GM21423 (cell line): ENCODE measurements at regions not wholly inside any gene's neighbourhood (a gene's known extent, or its start where the extent isn't known, plus 50 kb on each side); places are given as distances from the start of the nearest gene placed in this dataset.
"Not testable (repeated sequence)": the region's sequence is repeated elsewhere in the genome, so short reads cannot be mapped to it uniquely, and the experiment has no call there.

Experiments
- ATAC-seq: cut with Tn5 transposase; IDR thresholded peaks from one replicate; pipeline ENCODE4 v1.9.1; 2021; ENCODE audit warnings: mild to moderate bottlenecking, moderate library complexity; ENCODE audit not compliant: unreplicated experiment

DNA sequence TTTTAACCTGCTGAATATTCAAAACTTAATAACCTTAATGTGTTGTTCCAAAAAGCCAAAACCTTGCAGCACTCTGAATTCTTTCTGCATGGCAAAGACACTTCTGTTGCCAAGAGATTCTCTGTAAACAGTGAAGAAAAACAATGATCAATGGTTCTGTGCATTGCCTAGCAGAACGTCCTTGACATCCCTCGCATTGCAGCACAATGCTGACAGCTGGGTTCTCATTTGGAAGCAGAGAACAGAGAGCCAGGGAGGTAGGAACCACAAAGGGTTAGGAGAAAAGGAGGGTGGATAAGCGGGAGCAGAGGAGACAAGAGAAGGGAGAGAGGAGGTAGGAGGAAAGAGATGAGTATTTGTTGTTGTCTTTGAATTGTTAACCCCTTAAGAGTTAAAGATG, 501.1 kb downstream of the NAV3 start:
- ATAC-seq = no peak

DNA sequence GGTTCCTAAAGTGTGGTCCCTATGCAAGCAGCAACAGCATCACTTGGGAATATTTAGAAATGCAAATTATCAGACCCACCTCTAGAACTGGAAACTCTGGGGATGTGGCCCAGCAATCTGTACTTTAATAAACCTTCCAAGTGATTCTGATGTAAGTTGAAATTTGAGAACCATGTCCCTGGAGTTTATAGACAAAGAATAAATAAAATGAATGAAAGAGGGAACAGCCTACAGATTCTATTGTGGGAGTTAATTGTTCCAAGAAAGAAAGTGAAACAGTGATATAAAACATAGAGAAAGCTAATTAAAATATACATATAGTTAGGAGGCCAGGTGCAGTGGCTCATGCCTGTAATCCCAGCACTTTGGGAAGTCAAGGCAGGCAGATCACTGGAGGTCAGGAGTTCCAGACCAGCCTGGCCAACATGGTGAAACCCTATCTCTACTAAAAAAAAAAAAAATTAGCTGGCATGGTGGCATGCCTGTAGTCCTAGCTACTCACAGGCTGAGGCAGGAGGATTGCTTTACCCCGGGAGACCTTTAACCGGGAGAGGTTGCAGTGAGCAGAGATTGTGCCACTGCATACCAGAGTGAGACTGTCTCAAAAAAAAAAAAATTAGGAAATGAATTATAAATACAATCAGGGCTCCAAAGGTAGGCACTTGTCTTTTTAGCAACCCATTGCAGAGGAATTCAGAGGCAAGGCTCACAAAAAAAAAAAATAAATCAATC, 507.5 kb downstream of the NAV3 start:
- ATAC-seq = no peak

DNA sequence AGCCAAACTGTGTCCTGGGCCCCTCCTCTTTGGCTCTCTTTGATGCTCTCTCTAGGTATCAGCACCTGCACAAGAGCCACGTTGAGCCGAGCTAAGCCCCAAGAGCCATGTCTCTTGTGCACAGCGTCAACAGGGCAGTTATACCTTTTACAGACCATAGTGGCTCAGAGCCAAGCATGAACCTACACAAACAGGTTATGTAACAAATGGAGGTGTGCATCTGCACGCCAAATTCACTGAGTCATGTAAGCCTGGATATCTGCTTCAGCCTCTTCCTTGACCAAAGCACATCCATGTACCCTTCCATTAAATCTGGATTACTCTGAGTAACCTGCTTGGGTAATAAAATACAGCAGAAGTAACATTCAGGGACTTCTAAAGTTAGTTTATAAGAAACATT, 509.7 kb downstream of the NAV3 start:
- ATAC-seq = no peak

DNA sequence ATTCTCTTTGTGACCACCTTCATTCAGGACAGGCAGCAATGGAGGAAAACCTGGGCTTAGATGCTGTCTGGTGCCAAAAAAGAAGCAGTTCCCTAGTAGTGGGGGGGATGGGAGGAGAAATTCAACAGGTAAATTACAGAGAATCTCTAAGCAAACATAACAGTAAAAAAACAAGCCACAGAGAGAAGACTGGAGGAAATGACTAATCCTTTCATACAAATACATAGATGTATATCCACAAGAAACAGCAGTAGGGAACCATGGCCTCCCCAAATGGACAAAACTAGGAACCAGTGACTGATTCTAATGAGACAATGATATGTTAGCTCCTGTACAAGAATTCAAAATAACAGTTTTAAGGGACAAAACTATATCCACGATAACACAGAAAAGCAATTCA, 513.0 kb downstream of the NAV3 start:
- ATAC-seq = no peak

DNA sequence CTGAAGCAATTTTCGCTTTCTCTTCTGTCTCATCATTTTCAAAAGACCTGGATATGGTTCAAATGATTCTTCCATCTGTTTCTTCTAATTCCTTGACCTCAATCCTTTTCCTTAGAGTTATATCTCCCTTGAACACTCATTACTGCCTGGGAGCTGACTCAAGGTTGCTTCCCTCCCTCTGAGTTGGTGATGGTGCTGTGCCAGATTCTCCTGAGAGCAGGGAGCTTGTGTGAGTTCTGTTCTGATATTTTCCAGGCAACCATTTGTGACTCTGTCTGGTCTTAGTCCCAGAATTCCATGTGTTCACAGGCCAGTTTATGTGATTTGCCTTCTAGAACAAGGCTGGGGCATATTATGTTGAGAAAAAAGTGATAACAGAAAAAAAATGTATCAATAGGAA, 505.1 kb upstream of the SYT1 start:
- no peak for ATAC-seq

DNA sequence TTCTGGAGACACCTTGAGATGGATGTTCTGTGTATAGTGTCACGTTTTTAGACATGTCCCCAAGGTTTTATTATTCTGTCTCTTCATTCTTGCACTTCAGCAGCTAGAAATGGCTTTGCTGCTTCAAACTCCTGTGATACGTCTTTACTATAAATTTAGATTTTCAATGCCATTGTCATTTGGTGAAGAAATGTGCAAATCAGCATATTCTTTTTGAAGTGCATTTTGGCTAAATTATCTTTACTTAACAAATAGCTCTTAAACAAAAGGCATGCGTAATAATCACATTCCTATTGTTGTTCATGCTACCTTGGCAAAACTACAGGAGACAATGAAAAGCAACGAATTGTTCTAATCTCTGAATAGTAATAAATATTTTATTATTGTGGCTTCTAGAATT, 502.9 kb upstream of the SYT1 start:
- ATAC-seq = no peak

DNA sequence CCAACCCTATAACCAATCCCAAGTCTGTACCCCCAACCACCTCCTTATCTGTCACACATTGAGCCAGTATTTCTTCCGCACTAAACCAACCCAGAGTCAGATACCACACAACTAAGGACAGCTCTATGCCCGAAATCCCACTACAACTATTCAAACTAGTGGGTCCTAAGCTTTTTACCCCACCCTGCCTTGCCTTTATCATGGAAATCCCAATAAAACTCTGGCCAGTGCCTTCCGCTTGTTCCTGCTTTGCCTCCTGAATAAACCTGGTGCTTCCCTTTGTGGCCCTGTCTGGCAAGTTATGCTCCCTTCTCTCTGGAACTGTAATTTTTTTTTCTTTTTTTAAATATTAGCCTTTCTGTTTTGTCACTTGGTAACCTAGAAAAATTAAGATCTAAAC, 493.3 kb upstream of the SYT1 start:
- no peak for ATAC-seq

DNA sequence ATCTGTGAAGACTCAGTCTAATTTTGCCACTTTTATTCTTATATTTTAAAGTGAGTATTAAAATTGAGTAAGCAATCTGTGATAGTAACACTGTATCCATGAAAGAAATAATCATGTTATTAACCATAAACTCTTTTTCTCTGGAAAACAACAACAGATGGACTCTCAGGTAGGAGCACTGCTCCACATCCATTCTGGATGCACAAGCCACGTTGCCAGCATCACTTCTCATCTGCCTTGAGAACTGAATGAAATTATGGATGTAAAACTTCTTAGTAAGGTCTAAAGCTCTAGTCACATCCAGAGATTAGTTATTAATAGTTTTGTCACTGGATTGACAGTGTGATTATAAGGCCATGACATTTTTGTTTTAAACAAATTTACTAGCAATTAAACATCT, 489.1 kb upstream of the SYT1 start:
- no peak for ATAC-seq

DNA sequence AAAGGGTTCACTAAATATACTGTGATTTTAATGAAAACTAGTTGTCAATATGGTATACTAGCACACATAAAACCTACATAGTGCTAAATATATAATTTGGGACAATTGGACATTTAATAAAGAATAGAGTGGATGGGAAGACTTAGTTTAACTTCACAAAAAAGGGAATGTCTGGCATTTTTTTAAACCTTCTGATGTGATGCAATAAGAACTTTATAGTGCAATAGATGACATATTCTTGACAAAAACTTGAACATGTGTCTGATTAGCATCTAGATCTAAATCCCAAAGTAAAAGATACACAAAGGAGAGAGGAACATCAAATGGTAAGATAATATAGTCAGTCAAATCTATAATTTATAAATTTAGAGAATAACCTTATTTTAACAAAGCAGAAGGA, 488.3 kb upstream of the SYT1 start:
- ATAC-seq = no peak

DNA sequence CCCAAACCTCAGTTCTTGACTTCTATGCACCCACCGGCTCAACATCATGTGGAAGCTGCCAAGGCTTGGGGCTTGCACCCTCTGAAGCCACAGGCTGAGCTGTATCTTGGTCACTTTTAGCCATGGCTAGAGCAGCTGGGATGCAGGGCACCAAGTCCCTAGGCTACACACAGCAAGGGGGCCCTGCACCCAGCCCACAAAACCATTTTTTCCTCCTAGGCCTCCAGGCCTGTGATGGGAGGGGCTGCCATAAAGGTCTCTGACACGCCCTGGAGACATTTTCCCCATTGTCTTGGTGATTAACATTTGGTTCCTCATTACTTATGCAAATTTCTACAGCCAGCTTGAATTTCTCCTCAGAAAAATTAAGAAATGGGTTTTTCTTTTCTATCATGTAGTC, 485.5 kb upstream of the SYT1 start:
- ATAC-seq = not testable (repeated sequence)

DNA sequence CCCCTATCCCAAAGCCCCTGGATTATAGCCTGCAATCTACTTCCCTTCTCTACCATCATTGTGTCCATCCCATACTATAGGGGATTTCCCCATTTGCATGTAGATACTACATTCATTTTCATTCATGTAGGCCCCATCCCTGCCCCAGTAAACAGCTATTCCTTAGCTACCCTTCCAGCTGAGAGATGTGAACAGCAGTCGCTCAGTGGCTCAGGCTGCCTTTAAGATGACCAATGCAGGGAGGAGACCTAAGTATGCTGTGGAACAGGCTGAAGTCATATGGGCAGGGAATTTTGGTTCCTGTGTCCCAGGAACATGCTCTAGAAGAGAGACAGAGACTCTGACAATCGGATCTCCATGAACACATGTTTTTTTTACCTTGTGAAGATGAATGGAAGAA, 481.2 kb upstream of the SYT1 start:
- no peak for ATAC-seq

DNA sequence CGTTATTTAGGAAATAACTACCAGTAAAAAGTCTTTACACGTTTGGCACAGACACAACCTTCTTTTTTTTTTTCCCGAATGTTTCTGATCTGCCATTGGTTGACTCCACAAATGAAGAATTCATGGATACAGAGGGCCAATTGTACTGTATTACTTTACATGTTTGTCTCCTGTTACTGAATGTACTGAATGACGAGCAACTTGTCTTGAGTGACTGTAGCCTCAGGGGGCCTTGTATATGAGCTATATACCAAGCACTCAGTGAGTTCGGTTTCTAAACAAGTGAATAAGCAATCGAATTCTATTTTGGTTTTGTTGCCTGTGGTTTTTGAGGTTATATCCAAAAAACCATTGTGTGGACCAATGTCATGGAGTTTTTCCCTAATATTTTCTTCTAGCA, 480.0 kb upstream of the SYT1 start:
- ATAC-seq = no peak

DNA sequence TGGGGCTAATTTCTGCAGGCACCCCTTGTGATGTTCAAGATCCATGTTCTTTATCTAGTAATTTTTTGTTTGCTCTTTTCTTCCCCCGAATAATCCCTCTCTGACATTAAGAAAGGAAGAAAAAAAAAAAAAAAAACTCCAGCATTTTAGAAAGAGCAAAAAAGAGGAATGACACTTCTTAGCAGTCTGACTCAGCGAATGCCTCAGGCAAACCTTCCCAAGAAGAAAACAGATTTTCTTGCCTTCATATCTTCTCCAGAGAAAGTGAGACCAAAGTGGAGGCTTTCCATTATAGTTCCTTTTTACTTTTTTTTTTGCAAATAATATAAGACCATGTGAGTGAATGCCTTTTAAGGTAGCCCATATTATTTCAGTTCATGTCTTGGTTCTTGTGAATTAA, 479.0 kb upstream of the SYT1 start:
- no peak for ATAC-seq

DNA sequence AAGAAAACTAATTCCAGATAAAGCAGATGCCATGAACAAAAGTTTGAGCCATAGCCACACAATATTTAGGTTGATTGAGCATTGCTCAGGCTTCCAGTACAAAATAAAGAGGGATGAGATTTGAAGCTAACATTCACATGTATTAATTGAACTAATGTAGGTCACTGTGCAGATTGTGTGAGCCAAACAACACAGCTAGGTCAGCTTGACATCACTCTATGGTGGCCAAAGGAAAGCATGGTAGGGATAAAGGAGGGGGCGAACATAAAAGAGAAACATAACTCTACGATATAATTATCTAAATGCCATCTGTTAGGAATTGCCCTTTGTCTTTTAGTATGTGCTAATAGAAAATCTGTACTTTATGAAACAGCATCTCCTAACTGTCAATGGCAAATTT, 477.7 kb upstream of the SYT1 start:
- no peak for ATAC-seq

DNA sequence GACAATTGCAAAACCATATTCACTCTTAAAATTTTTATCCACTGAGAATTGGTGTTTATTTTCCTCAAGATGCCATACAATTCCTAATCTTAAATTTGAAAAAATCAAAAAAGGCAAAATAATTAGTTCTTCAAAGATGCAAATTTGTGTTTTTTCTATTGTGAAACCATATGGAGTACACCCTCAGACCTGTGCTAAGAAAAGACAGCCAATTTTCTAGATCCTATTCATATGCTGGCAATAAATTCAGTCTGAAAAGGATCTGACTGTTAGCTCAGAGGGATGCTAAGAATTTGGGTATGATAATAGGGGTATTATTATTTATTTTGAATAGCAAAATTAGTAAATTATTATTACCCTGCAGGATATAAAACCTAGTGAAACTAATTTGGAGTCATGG, 476.9 kb upstream of the SYT1 start:
- no peak for ATAC-seq

DNA sequence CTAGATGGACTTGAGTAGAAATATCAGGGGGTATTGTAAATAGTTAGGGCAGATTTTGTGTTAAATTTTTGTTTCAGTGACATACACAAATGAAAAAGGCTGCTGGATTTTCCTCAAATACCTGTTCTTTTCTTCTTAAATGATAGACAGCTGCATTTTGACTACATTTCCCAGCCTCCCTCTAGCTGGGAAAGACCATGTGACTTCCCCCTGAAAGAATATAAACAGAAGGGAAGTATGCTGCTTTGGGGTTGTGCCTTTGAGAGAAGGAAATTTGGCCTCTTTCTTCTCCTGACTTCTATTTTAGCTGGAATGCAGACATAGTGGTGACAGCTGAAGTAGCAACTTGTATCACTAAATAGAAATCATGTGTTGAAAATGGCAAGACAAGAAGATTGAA, 476.1 kb upstream of the SYT1 start:
- no peak for ATAC-seq

DNA sequence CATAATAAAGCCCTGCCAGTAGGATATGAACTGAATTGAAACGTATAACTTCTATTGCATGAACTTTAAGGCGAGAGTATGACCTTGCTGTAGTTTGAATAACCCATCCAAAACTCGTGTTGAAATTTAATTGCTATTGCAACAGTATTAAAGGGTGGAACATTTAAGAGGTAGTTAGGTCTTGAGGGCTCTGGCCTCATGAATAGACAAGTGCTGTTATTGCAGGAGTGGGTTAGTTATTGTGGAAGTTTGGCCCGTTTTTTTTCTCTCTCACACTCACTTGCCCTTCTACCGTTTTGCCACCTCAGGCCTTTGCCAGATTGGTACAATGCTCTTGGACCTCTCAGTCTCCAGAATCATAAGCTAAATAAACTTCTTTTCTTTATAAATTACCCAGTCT, 473.7 kb upstream of the SYT1 start:
- no peak for ATAC-seq

DNA sequence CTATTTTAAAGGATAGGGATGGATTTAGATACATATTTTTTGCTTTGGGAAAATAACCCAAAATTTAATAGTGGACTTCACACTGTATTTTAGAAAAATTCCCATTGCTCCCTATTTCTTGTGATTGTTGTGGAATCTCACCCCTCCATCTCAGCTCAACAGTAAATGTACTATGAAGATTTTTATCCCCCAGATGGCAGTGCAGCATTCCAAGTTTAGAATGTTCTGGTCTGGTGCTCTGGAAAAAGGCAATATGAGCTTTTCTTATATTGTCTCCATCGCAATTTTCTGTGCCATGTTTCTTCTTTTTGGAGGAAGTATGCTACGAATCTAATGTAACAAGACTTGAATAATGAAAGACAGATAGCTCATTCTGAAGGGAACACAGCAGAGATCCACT, 471.7 kb upstream of the SYT1 start:
- ATAC-seq = no peak

DNA sequence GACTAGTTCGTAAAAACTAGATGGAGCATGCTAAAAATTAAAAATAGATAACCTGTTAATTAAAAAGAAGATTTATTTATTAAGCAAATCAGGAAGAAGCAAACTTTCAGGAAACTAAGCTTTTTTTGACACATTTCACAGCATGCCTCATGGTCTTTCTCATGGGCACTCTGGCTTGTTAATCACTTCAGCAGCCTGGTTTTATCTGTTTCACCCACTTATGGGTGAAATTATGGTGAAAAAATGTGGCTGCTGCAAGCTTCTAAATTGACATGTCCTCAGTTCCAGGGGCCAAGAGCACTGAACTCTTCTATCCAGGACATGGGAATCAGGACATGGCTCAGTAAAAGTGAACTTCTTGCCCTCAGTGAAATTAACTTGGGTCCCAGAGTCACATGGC, 468.6 kb upstream of the SYT1 start:
- no peak for ATAC-seq

DNA sequence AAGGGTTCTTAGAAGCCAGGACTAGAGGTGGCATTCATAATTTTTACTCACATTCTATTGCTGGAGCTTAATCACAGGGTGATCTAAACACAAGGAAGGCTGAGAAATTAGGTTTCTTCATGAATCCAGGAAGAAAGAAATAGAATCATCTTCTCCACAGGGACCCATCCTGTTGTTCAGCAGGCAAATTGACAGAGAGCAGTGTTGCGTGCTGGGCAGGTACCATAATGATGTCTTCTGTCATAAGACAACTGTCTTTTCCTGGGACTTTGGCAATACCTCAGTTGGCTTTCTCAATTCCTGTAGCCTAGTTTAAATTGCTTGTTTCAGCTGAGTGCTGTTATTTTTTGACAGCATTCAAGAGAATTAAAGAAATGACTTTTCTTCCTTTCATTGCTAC, 468.0 kb upstream of the SYT1 start:
- no peak for ATAC-seq

DNA sequence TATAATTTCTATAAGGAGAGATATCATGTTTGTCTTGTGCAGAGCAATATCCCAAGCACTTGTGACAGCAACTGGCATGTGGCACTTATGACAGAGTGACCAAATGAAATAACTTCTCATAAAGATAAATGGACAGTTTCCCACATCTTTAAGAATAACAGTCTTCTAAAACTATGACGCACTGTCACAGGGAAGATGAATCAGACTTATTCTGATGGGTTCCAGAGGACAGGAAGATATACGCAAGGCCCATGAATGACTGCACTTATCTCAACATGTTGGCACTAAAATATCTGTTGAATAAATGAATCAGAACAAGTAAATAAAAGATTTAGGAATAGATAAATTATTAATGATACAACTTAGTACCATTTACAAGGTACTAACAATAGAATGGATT, 465.8 kb upstream of the SYT1 start:
- ATAC-seq = no peak

DNA sequence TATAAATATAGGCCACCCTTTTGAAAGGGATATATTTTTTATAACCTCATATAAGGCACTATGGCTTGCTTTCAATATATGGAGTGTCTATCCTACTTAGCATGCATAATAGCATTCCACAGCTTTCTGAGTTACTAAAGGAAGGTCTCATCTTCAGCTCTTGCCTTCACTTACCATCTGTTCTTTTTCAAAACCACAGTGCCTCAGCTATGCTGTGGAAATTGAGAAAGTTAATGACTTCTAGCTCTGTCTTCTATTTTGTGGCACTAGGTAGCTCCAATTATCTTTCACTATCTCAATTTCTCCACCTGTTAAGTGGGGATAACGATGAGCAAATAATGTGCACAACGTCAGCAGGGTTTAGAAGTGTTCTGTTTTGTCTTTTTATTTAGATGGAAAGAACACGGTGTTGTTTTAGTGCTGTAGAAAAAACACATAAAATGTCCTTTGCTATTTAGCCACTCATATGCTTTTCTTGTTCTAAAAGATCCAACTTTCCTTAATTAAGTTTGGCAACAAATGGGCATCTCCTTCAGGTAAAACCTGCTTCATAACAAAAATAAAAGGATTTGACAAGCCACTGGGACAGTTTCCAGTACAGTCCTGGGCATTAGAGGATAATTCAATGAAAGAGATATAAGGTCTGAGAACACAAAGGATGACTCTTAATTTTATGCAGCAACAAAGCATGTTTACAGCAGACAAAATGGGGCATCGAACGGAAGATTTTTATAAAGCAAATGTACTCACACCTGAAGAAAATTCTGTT, 462.0 kb upstream of the SYT1 start:
- ATAC-seq = no peak

DNA sequence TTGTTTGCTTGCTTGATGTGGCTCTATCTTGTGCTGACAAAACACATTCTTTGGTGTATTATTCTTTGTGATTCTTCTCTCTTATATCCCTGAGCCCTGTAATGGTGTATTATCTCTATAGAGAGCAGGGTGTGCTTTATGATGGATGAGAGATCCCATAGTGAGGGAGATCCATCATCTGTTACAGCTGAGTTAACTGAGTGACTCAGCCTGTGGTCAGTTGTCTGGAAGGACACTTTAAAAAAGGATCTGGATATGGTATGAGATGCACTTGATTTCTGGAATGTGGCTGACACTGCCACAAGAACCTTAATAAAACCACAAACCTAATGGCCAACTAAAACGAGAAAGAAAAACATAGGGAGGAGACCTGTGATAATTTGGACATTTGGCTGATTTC, 461.4 kb upstream of the SYT1 start:
- no peak for ATAC-seq
